ENCODE measurements at regions not wholly inside any gene's neighbourhood (a gene's known extent, or its start where the extent isn't known, plus 50 kb on each side); places are given as distances from the start of the nearest gene placed in this dataset.
A peak's percentile ranks its signal among the peaks of the same experiment; 100 is the strongest.

GRCh38 chr10:89975771-89976170 is 274.4 kb downstream of the KIF20B start:
- no peak for DNase-seq (ENCODE audit: low read depth in 2 of 2)
- Histone ChIP-seq H3K36me3 (ENCODE audit: control insufficient read depth, insufficient read depth, low read length) (no peaks in the 10 kb centered on the region), H2AFZ (ENCODE audit: low read length) (no peak overlapping the region), H3K27ac (ENCODE audit: insufficient read depth, low read length) (no peak overlapping the region), H3K9me3 (ENCODE audit: control insufficient read depth, insufficient read depth, low read depth, low read length) (no peaks in the 10 kb centered on the region), H3K9ac (ENCODE audit: insufficient read depth, low read length) (no peak overlapping the region), H3K4me1 (ENCODE audit: control insufficient read depth, extremely low read depth, insufficient read depth, low read length) (no peaks in the 10 kb centered on the region), H3K4me3 (replicated peaks in 1 of 4; ENCODE audit: control extremely low read depth in 1 of 4, insufficient read depth in 1 of 4, low read depth in 3 of 4, low read length in 4 of 4) (no peak overlapping the region), H3K27me3 (ENCODE audit: control insufficient read depth, insufficient read depth, low read length) (no peaks in the 10 kb centered on the region), H4K20me1 (ENCODE audit: control insufficient read depth, extremely low read depth, insufficient read depth, low read length) (no peaks in the 10 kb centered on the region), H3K79me2 (ENCODE audit: control insufficient read depth, insufficient read depth, low read length) (no peaks in the 10 kb centered on the region), H3K4me2 (ENCODE audit: extremely low read depth, insufficient read depth, low read length) (no peak overlapping the region)
- TF ChIP-seq CTCF (conservative IDR thresholded peaks at IDR 0.05 in 1 of 2, IDR thresholded peaks at IDR 0.05 in 1 of 2; ENCODE audit: low read depth in 1 of 2, low read length in 2 of 2), result no peak
- TF ChIP-seq EZH2 (IDR thresholded peaks at IDR 0.05; ENCODE audit: low read length, missing control alignments), result no peak

DNA sequence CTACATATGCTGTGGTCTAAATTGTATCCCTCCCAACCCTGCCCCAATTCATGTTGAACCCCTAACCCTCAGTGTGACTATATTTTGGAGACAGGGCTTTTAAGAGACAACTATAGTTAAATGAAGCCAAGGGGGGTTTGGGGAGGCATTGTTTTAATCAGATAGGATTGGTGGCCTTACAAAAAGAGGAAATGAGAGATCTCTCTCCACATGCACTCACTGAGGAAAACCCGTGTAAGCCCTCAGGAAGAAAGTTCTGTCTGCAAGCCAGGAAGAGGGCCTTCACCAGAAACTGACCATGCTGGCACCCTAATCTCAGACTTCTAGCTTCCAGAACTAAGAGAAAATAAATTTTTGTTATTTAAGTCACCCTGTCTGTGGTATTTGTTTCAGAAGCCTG is 276.7 kb downstream of the KIF20B start:
- TF ChIP-seq CTCF (conservative IDR thresholded peaks at IDR 0.05 in 1 of 2, IDR thresholded peaks at IDR 0.05 in 1 of 2; ENCODE audit: low read depth in 1 of 2, low read length in 2 of 2) (no peak), EZH2 (IDR thresholded peaks at IDR 0.05; ENCODE audit: low read length, missing control alignments) (no peak)
- H3K79me2 ChIP-seq (ENCODE audit: control insufficient read depth, insufficient read depth, low read length), result no peaks in the 10 kb centered on the region
- no peaks in the 10 kb centered on the region for H3K36me3 ChIP-seq (ENCODE audit: control insufficient read depth, insufficient read depth, low read length)
- no peaks in the 10 kb centered on the region for H3K4me1 ChIP-seq (ENCODE audit: control insufficient read depth, extremely low read depth, insufficient read depth, low read length)
- DNase-seq (ENCODE audit: low read depth in 2 of 2), result peak in 1 of 2 donors; percentile 18
- no peaks in the 10 kb centered on the region for H3K27me3 ChIP-seq (ENCODE audit: control insufficient read depth, insufficient read depth, low read length)
- H4K20me1 ChIP-seq (ENCODE audit: control insufficient read depth, extremely low read depth, insufficient read depth, low read length), result no peaks in the 10 kb centered on the region
- H3K4me3 ChIP-seq (replicated peaks in 1 of 4; ENCODE audit: control extremely low read depth in 1 of 4, insufficient read depth in 1 of 4, low read depth in 3 of 4, low read length in 4 of 4), result no peak overlapping the region
- H3K27ac ChIP-seq (ENCODE audit: insufficient read depth, low read length), result no peak overlapping the region
- H2AFZ ChIP-seq (ENCODE audit: low read length), result no peak overlapping the region
- H3K9me3 ChIP-seq (ENCODE audit: control insufficient read depth, insufficient read depth, low read depth, low read length), result no peaks in the 10 kb centered on the region
- H3K4me2 ChIP-seq (ENCODE audit: extremely low read depth, insufficient read depth, low read length), result no peak overlapping the region
- H3K9ac ChIP-seq (ENCODE audit: insufficient read depth, low read length), result no peak overlapping the region

DNA sequence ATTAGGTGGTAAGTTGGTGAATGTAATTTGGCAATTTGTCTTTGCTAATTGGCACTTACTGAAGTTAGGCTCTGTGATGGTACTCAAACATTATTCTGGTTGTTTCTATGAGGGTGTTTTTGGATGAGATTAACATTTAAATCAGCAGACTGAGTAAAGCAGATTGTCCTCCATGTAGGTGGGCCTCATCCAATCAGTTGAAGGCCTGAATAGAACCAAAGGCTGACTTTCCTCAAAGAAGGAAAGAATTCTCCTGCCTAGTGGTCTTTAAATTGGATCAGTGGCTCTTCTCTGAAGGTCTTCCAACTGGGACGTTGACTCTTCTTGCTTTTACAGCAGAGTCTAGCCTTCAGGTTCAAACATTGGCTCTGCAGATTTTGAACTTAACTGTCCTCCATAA is 278.3 kb downstream of the KIF20B start:
- Histone ChIP-seq H3K4me2 (ENCODE audit: extremely low read depth, insufficient read depth, low read length) (no peak overlapping the region), H3K4me1 (ENCODE audit: control insufficient read depth, extremely low read depth, insufficient read depth, low read length) (no peaks in the 10 kb centered on the region), H3K27ac (ENCODE audit: insufficient read depth, low read length) (no peak overlapping the region), H3K27me3 (ENCODE audit: control insufficient read depth, insufficient read depth, low read length) (no peaks in the 10 kb centered on the region), H3K79me2 (ENCODE audit: control insufficient read depth, insufficient read depth, low read length) (no peaks in the 10 kb centered on the region), H3K4me3 (replicated peaks in 1 of 4; ENCODE audit: control extremely low read depth in 1 of 4, insufficient read depth in 1 of 4, low read depth in 3 of 4, low read length in 4 of 4) (no peak overlapping the region), H4K20me1 (ENCODE audit: control insufficient read depth, extremely low read depth, insufficient read depth, low read length) (no peaks in the 10 kb centered on the region), H2AFZ (ENCODE audit: low read length) (no peak overlapping the region), H3K36me3 (ENCODE audit: control insufficient read depth, insufficient read depth, low read length) (no peaks in the 10 kb centered on the region), H3K9me3 (ENCODE audit: control insufficient read depth, insufficient read depth, low read depth, low read length) (no peaks in the 10 kb centered on the region), H3K9ac (ENCODE audit: insufficient read depth, low read length) (no peak overlapping the region)
- no peak for TF ChIP-seq CTCF (conservative IDR thresholded peaks at IDR 0.05 in 1 of 2, IDR thresholded peaks at IDR 0.05 in 1 of 2; ENCODE audit: low read depth in 1 of 2, low read length in 2 of 2)
- no peak for TF ChIP-seq EZH2 (IDR thresholded peaks at IDR 0.05; ENCODE audit: low read length, missing control alignments)
- DNase-seq (ENCODE audit: low read depth in 2 of 2), result no peak

Measured in fibroblast of lung (primary cell).